PC-3 (cell line): ENCODE measurements at regions not wholly inside any gene's neighbourhood (a gene's known extent, or its start where the extent isn't known, plus 50 kb on each side); places are given as distances from the start of the nearest gene placed in this dataset.

Experiments
- ATAC-seq: fragments of 200-7000 bp; cut with Tn5 transposase; 2 replicates; pipeline ENCODE4 v1.9.1; 2020; ENCODE audit warnings: mild to moderate bottlenecking, moderate library complexity
- BruUV-seq: library from RNA; stranded (reverse); fragments of 400-500 nt; replicated peaks from 2 replicates; lab custom pipeline; 2021; lab: Mats Ljungman, UMichigan
- CTCF ChIA-PET: fragments of 300-600 bp; sonication (Branson Sonifier 250); formaldehyde crosslinking; loops from one replicate; lab custom pipeline; 2022; ENCODE audit warnings: antibody characterized with exemption; lab: Charles Lee
- POLR2A ChIA-PET: fragments of 300-600 bp; sonication (Branson Sonifier 250); formaldehyde crosslinking; loops from one replicate; lab custom pipeline; 2022; ENCODE audit warnings: antibody characterized with exemption; ENCODE audit not compliant: unreplicated experiment; lab: Charles Lee
- DNase-seq: peaks from one replicate; pipeline ENCODE4 v3.0.0-alpha.2; 2015
- H2AFZ ChIP-seq: fragments of 300-600 bp; sonication (generic); 2 replicates; pipeline ENCODE4 v1.6.0; 2016; ENCODE audit warnings: antibody characterized with exemption, low read length
- H3F3A ChIP-seq: fragments of 300-600 bp; sonication (generic); one replicate; pipeline ENCODE4 v1.6.0; 2017; ENCODE audit warnings: antibody characterized with exemption, low read length, control low read depth, mild to moderate bottlenecking; ENCODE audit not compliant: unreplicated experiment
- H3K27ac ChIP-seq: fragments of 300-600 bp; sonication (generic); 2 replicates; pipeline ENCODE4 v1.5.1; 2016; ENCODE audit warnings: mild to moderate bottlenecking, low read length
- H3K27me3 ChIP-seq: fragments of 300-600 bp; sonication (generic); 2 replicates; pipeline ENCODE4 v1.6.1; 2016; ENCODE audit warnings: low read length, mixed read lengths
- H3K36me3 ChIP-seq: fragments of 300-600 bp; sonication (generic); 2 replicates; pipeline ENCODE4 v1.6.1; 2016; ENCODE audit warnings: low read depth, mixed run types, low read length, mixed read lengths
- H3K4me1 ChIP-seq: fragments of 300-600 bp; sonication (generic); 2 replicates; pipeline ENCODE4 v1.5.1; 2016; ENCODE audit warnings: low read length; ENCODE audit not compliant: insufficient read depth
- H3K4me2 ChIP-seq: fragments of 300-600 bp; sonication (generic); 2 replicates; pipeline ENCODE4 v1.6.0; 2016; ENCODE audit warnings: low read length
- H3K4me3 ChIP-seq: fragments of 300-600 bp; sonication (generic); 2 replicates; pipeline ENCODE4 v1.5.1; 2016; ENCODE audit warnings: mild to moderate bottlenecking, low read length, mixed read lengths
- H3K79me2 ChIP-seq: fragments of 300-600 bp; sonication (generic); 2 replicates; pipeline ENCODE4 v1.6.1; 2017; ENCODE audit warnings: low read length, mixed read lengths
- H3K9ac ChIP-seq: fragments of 300-600 bp; sonication (generic); 2 replicates; pipeline ENCODE4 v1.6.0; 2016; ENCODE audit warnings: mild to moderate bottlenecking, low read length
- H3K9me2 ChIP-seq: fragments of 300-600 bp; sonication (generic); replicated peaks from 2 replicates; pipeline ENCODE4 v1.6.1; 2016; ENCODE audit warnings: mixed run types, low read length, mixed read lengths
- H3K9me3 ChIP-seq: fragments of 300-600 bp; sonication (generic); 2 replicates; pipeline ENCODE4 v1.6.1; 2016; ENCODE audit warnings: low read length, mixed read lengths
- H4K20me1 ChIP-seq: fragments of 300-600 bp; sonication (generic); 2 replicates; pipeline ENCODE4 v1.6.1; 2016; ENCODE audit warnings: low read length, mixed read lengths
- CTCF ChIP-seq: fragments of 300-600 bp; sonication (generic); conservative IDR thresholded peaks from 2 replicates; pipeline ENCODE4 v1.5.1; 2017; ENCODE audit warnings: antibody characterized with exemption, low read depth, mild to moderate bottlenecking, low read length
- EZH2 ChIP-seq: fragments of 300-600 bp; sonication (generic); IDR thresholded peaks from one replicate; pipeline ENCODE4 v1.6.1; 2017; ENCODE audit warnings: antibody characterized with exemption, mild to moderate bottlenecking, low read length; ENCODE audit not compliant: unreplicated experiment
- EZH2phosphoT487 ChIP-seq: fragments of 300-600 bp; sonication (generic); IDR thresholded peaks from 2 replicates; pipeline ENCODE4 v1.6.1; 2018; ENCODE audit warnings: mild to moderate bottlenecking, antibody characterized with exemption, low read length, borderline replicate concordance
- intact Hi-C: fragments of 100-400 bp; cut with micrococcal nuclease; formaldehyde crosslinking; loops from 2 replicates; pipeline ENCODE4 v1.9.0; 2023

GRCh38 chr1:30473922-30474817 is 249.2 kb downstream of the MATN1 start:
- no TSS peak for BruUV-seq

GRCh38 chr1:30472526-30472925 is 250.9 kb downstream of the MATN1 start:
- Histone ChIP-seq H3K4me3 (no peak overlapping the region), H3K9me2 (no peaks in the 10 kb centered on the region), H3K9ac (no peak overlapping the region), H3K36me3 (no peaks in the 10 kb centered on the region), H3K27ac (no peak overlapping the region), H2AFZ (no peak overlapping the region), H3K27me3 (no peaks in the 10 kb centered on the region; the same call in 1 of the 2 replicates), H3K79me2 (no peaks in the 10 kb centered on the region), H3K9me3 (no peaks in the 10 kb centered on the region), H3F3A (no peaks in the 10 kb centered on the region), H4K20me1 (no peaks in the 10 kb centered on the region), H3K4me2 (no peak overlapping the region), H3K4me1 (no peaks in the 10 kb centered on the region)
- CTCF ChIA-PET = no interaction called here
- POLR2A ChIA-PET = interaction anchor here (0.5 kb wide), 1 partner anchor 172 kb away, joined by 9 read pairs; no protein-coding TSS in a partner anchor
- no TSS peak for BruUV-seq
- no peak for TF ChIP-seq CTCF
- TF ChIP-seq EZH2phosphoT487 = no peak
- no peak for TF ChIP-seq EZH2
- no peak for ATAC-seq
- intact Hi-C loops = no loop called here
- no peak for DNase-seq

More at GRCh38 chr1:30473922-30474817, 249.2 kb downstream of the MATN1 start:
- Histone ChIP-seq H3K4me1 (no peaks in the 10 kb centered on the region), H2AFZ (no peak overlapping the region), H4K20me1 (no peaks in the 10 kb centered on the region), H3K9me3 (no peaks in the 10 kb centered on the region), H3K27me3 (no peaks in the 10 kb centered on the region; the same call in 1 of the 2 replicates), H3K79me2 (no peaks in the 10 kb centered on the region), H3F3A (no peaks in the 10 kb centered on the region), H3K4me3 (no peak overlapping the region), H3K9ac (no peak overlapping the region), H3K36me3 (no peaks in the 10 kb centered on the region), H3K27ac (no peak overlapping the region), H3K4me2 (no peak overlapping the region), H3K9me2 (no peaks in the 10 kb centered on the region)
- DNase-seq (no peak), ATAC-seq (no peak)
- intact Hi-C loops = no loop called here
- CTCF ChIA-PET = no interaction called here
- POLR2A ChIA-PET = no interaction called here
- TF ChIP-seq EZH2phosphoT487 = no peak
- TF ChIP-seq CTCF = no peak
- TF ChIP-seq EZH2 = no peak

- Histone ChIP-seq H3K27me3 (no peaks in the 10 kb centered on the region; the same call in 1 of the 2 replicates), H3K4me1 (no peaks in the 10 kb centered on the region), H3K4me3 (no peak overlapping the region), H3K79me2 (no peaks in the 10 kb centered on the region), H3K9ac (no peak overlapping the region), H3K9me2 (no peaks in the 10 kb centered on the region), H4K20me1 (no peaks in the 10 kb centered on the region), H3K27ac (no peak overlapping the region), H2AFZ (no peak overlapping the region), H3F3A (no peaks in the 10 kb centered on the region), H3K9me3 (no peaks in the 10 kb centered on the region), H3K4me2 (no peak overlapping the region), H3K36me3 (no peaks in the 10 kb centered on the region)
- no peak for DNase-seq
- TF ChIP-seq CTCF (no peak), EZH2phosphoT487 (no peak), EZH2 (no peak)
- POLR2A ChIA-PET = interaction anchor here (0.5 kb wide), 1 partner anchor 173 kb away, joined by 9 read pairs; no protein-coding TSS in a partner anchor
- CTCF ChIA-PET = no interaction called here
- no TSS peak for BruUV-seq
- ATAC-seq = no peak
- intact Hi-C loops = no loop called here
Measured at GRCh38 chr1:30472009-30472408, 251.4 kb downstream of the MATN1 start.
